COLO668 (cell line): ENCODE measurements at regions not wholly inside any gene's neighbourhood (a gene's known extent, or its start where the extent isn't known, plus 50 kb on each side); places are given as distances from the start of the nearest gene placed in this dataset.

Source experiments
- DNase-seq: peaks from one replicate; lab custom pipeline; 2025; ENCODE audit not compliant: unreplicated experiment; lab: John Stamatoyannopoulos, UW

DNA sequence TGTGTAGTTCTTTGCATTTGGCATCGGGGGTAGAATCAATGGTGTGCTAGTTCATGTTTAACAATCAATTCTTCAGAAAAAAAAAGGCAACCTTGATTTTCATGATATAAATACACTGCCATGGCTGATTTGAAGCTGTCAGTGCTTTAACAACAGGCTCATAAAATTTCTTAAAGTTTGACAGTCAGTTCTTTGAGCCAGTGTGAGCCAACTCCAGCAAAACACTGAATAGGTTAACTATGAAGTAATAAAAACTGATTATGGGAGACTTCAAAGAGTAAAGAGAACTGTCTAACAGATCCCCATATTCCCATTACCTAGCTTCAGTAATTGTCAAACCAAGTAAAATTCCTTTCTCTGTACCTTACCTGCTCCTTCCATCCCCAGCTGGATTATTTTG lies 241.7 kb upstream of the SUCLG2 start:
- DNase-seq: no peak

DNA sequence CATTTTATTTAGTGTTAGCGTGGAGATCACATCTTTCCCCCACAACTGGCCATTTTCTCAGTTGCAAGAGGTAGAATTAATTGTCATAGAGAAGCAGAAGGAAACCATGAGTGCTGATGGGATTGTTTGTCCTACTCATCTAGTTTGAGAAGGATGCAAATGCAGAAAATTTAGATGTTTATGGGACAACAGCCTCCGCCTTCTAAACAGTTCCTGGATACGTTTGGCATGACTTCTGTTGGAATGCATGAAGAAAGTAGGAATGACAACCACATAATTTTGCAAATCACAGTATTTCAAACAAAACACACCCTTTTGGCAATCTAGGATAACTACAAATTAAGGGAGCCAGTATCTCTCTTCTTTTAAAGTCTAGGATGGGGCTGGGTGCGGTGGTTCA lies 240.1 kb upstream of the SUCLG2 start:
- DNase-seq: no peak

DNA sequence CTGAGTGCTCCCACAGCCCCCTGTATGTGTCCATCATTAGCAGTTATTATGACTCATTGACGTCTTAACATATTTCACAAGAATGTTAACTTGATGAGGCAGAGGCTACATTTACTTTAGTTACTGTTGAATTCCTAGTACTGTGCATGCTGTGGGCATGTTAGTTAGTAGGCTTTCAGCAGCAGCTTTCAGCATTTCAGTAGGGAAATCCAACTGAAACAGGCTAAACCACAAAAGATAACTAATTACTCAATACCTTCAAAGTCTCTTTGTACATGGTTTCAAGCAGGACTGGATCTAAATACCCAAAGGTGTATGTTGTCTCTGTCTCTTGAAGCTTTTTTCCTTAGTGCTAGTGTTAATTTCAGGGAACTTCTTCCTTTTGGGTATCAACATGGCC lies 229.9 kb upstream of the SUCLG2 start:
- DNase-seq: no peak

- DNase-seq: no peak
These were observed 229.4 kb upstream of the SUCLG2 start for GRCh38 chr3:67883766-67884165.

GRCh38 chr3:67882981-67883380 lies 228.6 kb upstream of the SUCLG2 start:
- no peak for DNase-seq

GRCh38 chr3:67876261-67876660 lies 221.8 kb upstream of the SUCLG2 start:
- no peak for DNase-seq

- DNase-seq: no peak
These were observed 221.4 kb upstream of the SUCLG2 start for GRCh38 chr3:67875858-67876257.

GRCh38 chr3:67875338-67875737 lies 220.9 kb upstream of the SUCLG2 start:
- no peak for DNase-seq

DNA sequence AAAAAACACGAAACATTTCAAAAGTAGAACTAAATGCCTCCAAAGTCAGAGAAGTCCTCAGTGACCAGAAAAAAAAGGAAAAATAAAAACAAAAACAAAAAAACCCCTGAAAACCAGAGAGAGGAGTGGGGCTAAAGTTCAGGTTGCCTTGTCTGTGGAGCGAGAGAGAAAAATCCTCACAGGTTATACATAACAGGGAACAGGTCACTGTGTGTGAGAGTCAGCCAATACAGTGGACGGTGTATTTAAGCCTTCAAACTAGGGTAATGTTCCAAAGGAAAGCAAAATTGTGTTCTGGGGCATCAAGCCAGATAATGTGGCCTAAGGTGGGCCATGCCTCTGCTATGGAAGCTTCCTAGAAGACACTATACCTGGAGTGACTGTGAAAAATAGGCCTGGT lies 216.1 kb upstream of the SUCLG2 start:
- no peak for DNase-seq

- no peak for DNase-seq
These were observed 212.2 kb upstream of the SUCLG2 start for GRCh38 chr3:67866571-67866970.

DNA sequence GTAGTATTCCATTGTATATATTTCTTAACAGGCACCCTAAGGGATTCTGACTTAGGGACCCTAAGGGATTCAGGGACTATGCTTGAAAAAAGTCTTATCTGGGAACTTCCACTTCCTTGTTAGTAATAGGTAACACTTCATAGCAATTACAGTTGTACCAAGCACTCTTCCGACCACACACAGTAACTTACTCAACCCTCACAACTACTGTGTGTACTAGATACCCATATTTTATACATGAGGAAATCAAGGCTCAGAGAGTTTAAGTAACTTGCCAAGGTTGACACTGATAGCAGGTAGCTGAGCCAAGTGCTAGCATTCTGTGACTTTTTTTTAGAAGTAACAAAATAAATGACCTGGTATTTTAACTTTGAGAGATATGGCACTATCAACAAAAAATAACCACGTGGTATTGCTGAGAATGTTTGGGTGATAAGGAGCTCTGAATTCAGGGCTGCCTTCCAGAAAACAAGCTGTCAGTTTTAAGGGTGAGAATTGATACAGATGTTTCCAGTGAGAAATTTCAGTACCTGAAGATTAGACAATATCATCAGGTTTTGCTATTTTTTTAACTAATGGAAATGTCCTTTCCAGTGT lies 210.3 kb upstream of the SUCLG2 start:
- no peak for DNase-seq

- no peak for DNase-seq
These were observed 209.5 kb upstream of the SUCLG2 start for GRCh38 chr3:67863869-67864268.

DNA sequence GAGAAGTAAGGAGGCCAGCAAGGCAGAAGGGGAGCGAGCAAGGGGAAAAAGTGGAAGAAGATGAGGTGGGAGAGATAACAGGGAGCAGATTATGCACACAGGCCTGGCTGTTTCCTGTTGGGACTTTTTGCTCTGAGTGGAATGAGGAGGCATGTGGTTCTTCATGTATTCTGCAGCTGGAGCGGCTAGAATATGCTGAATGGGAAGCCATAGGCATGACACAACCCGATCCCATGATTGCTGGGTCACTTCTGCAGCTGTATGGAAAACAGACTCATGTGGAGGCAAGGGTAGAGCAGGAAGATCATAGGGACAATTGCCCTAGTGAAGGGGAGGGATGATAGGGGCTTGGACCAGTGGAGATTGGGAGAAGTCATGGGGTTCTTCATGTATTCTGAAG lies 206.0 kb upstream of the SUCLG2 start:
- DNase-seq: no peak

DNA sequence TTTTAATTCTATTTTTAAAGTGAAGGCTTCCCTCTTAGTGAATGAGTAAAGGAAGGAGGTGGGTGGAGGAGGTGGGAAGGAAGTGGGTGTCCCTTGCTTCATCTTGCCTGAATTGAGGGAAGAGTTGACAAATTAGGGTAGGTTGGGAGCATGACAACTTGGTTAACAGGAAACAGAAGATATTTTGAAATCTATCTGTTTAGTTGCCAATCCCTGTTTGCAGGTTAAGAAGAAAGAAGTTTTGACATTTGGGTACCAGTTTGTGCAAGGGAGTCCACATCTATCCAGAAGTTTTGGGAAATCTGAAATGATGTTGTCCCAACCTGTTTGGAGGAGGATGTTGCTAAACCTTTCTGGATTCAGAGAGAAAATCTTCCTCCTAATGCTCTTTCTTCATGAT lies 204.1 kb upstream of the SUCLG2 start:
- DNase-seq: no peak

DNA sequence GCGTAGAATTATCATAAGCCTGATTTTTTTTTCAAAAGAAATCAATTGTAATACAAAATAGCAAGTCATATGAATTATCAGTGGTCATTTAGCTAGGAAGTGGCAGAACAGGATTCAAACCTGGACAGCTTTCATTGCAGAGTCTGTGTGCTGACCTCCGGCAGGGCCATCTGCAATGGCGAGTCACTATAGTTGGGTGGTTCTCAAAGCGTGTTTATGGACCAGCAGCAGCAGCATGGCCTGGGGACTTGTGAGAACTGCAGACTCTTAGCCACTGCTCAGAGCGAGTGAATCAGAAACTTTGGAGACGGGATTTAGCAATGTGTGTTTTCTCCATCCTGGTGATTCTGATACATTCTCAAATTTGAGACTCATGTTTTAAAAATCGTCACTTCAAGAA lies 202.3 kb upstream of the SUCLG2 start:
- DNase-seq: no peak

DNA sequence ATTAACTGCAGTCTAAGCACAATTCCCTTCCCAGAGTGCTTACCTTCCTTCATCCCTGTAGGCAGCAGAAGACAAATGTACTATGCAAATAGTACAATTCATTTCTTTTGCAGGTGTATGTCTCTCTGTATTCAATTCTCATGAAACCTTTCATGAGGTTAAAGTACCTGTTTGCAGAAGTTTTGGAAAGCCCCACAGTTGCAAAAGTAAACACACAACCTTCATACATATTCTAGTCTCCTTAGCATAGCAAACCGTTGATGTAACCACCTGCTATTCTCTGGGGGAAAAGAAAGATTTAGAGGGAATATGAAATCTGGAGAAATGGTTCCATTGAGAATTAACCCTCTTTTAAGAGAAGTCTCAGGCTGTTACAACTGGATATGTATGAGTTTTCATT lies 200.3 kb upstream of the SUCLG2 start:
- no peak for DNase-seq

GRCh38 chr3:67853520-67853919 lies 199.1 kb upstream of the SUCLG2 start:
- DNase-seq: no peak

DNA sequence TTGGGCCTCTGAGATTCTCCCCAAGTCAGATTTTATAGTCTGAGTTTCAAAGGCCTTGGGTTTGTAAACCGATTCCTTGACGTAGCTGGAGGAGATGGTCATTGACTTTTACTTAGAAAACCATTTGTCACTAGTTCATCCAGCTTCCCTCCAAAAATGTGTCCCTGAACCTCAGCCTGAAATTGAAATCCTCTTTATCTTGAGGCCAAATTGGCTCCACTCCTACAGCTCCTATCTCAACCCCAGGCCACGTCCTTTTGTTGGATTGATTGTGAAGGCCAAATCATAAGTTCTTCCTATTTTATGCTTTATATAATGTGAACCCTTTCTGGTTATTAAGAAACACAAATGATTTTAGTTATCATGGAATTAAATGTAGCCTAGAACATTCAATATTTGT lies 193.9 kb upstream of the SUCLG2 start:
- DNase-seq: no peak

- DNase-seq: no peak
These were observed 191.8 kb upstream of the SUCLG2 start for GRCh38 chr3:67846166-67846565.

- no peak for DNase-seq
These were observed 178.4 kb upstream of the SUCLG2 start for GRCh38 chr3:67832817-67833216.

DNA sequence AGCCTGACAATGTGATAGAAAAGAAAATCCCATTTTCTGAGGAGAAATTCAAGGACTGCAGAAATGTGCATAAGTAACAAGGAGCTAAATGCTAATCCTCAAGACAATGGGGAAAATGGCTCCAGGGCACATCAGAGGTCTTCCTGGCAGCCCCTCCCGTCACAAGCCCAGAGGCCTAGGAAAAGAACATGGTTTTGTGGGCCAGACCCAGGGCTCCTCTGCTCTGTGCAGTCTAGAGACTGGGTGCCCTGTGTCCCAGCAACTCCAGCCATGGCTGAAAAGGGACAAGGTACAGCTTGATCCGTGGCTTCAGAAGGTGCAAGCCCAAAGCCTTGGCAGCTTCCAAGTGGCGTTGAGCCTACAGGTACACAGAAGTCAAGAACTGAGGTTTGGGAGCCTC lies 176.8 kb upstream of the SUCLG2 start:
- no peak for DNase-seq

GRCh38 chr3:67828486-67829010 lies 174.1 kb upstream of the SUCLG2 start:
- no peak for DNase-seq

GRCh38 chr3:67821135-67821534 lies 166.7 kb upstream of the SUCLG2 start:
- no peak for DNase-seq

DNA sequence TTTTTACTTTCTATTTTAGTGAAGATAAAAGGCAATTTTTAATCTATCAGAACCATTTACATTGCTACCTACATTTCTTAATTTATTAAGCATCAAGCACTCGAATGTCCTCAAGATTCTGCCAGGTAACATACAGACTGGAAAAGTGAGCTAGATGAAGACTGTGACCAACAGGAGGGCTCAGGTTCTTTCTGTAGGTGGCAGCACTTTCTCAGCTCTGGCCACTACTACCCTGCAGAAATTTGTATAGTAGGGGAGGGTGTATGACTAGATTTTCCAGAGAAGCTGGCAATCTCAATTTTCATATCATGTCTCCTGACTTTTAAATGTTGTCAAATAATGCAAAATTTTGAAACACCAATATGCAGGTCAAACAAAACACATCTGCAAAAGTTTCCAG lies 165.0 kb upstream of the SUCLG2 start:
- no peak for DNase-seq
